ACHN (cell line): ENCODE measurements at regions not wholly inside any gene's neighbourhood (a gene's known extent, or its start where the extent isn't known, plus 50 kb on each side); places are given as distances from the start of the nearest gene placed in this dataset.
"Not testable (repeated sequence)": the region's sequence is repeated elsewhere in the genome, so short reads cannot be mapped to it uniquely, and the experiment has no call there.

Experiments used
- DNase-seq: peaks from one replicate; pipeline ENCODE4 v3.0.0-alpha.2; 2015
- in situ Hi-C: cut with HindIII; loops from 2 replicates; pipeline ENCODE4 v1.10.0; 2017; ENCODE audit warnings: low sequenced_read_pairs, low pct_ligation_motif_present, low pct_unique_long_range_greater_than_20kb

DNA sequence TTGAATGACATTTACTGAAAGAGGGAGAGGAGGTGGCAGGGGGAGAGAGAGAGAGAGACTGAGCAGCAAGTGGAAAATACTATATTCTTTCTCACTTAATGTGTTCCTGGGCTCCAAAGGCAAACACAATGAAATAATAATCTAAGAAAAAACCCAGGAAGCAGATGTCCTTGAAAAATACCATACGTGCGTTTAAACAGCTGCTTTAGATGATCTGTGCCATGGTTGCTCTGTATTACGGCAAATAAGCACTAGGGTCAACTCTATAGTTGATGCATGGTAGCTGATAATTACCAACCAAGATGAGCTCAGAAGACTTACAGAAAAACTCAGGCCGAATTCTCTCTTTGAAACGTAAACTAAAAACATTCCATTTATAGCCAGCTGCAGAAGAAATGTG is 410.3 kb upstream of the TBL1XR1 start:
- in situ Hi-C loops = no loop called here
- no peak for DNase-seq

DNA sequence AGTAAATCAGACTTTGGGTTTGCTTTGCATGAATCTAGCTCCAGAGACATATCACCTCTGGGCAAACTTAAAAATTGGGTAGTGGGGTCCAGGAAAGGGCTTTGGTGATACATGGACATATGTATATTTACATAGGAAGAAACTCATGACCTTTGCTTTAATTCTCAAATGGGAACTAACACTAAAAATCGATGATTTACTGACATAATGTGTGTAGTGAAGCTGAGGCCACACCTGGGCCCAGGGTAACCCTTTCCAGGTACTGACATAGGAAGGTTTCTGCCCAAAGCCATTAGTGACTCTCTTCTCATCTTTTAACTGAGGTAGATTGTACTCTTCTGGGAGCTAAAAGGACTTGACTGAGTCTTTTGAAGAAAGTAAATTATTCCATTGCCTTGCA is 411.2 kb upstream of the TBL1XR1 start:
- DNase-seq = no peak
- in situ Hi-C loops = no loop called here

DNA sequence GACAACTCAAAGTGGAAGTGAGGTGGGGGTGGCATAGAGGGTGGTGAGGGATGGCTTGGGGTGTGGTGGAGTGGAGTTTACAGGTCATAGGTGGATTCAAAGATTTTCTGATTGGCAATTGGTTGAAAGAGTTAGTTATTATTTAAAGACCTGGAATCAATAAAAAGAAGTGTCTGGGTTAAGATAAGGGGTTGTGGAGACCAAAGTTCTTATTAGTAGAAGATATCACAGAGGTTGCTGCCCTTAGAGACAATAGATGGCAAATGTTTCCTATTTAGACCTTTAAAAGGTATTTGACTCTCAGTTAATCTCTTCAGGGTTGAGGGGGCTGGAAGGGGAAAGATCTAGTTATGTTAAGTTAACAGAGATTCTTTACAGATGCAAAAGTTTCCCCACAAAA is 412.3 kb upstream of the TBL1XR1 start:
- in situ Hi-C loops = no loop called here
- DNase-seq = no peak

DNA sequence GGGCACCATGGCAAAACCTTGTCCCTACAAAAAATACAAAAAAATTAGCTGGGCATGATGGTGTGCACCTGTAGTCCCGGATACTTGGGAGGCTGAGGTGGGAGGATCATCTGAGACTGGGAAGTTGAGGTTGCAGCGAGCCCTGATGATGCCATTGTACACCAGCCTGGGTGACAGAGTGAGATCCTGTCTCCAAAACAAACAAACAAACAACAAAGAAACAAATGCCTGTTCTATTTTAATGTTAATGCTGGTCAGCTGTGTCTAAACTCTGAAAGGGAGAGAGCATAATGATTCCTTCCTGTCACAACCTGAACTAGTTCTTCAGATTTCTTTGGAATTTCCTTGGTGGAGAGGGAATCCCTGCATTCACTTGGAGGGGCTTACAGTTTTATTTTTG is 413.0 kb upstream of the TBL1XR1 start:
- in situ Hi-C loops = no loop called here
- no peak for DNase-seq

DNA sequence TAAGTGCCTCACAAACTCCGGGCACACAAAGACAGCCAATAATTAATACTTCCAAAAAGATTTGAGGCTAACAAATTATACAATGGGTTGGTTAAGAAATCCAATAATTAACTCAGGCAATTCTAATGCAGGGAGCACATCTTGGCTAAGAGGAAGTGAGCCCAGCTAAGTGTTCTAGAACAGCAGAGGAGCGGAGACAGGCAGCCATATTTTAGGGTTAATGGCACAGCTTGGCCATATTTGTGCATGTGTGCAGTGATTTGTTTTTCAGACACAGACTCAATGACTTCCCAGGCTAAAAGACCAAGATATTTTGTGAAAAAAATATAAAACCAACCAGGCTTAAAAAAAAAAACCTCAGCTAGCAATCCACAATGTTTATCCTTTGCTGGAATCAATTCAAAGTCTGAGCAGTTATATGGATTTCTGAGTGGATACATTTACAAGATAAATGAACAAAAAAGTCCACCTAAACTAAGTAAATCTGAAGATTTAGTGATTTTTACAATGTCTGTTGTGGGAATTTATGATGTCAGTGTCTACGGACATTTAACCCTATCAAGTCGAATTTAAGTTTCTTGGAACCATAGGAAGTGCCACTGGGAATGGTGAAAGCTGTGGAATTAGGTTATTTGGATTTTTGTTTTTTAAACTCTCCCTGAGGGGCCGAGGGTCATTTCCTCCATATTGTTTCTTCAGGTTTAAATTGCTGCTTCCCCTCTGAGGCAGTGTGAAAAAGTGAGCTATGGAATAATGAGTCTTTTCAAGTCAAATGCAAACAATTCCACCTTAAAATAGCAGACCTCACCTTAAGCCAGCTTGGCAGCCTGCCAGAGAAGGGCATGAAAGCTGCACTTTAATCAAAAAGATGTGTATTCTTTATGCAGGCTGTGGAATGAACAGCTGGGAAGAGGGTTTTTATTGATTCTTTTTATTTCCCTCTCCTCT is 413.7 kb upstream of the TBL1XR1 start:
- in situ Hi-C loops = no loop called here
- DNase-seq = no peak

DNA sequence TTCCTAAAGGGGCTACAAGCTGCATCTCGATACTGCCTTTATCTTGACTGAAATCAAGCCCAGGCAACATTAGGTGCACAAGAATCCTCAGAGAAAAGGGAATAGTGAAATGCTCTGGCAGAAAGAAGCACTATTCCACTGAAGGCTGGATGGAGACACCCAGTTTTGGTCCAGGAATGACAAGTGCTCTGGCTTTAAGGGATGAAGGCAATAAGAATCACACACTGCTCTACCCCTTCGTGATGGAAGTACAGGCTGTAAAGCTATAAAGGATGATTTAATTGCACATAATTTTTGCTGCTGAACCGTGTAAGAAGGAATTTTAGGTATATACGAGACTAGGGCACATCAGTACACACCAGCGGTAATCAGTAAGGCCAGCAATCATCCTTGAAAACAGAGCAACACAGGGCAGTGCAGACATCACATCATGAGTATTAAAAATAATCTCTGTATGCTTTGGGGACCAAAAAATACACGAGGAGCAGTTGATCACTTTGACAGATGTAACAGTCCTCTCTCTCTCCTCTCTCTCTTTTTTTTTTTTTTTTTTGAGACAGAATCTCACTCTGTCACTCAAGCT is 414.6 kb upstream of the TBL1XR1 start:
- in situ Hi-C loops = no loop called here
- no peak for DNase-seq

GRCh38 chr3:177613901-177614300 is 416.6 kb upstream of the TBL1XR1 start:
- in situ Hi-C loops = no loop called here
- no peak for DNase-seq

DNA sequence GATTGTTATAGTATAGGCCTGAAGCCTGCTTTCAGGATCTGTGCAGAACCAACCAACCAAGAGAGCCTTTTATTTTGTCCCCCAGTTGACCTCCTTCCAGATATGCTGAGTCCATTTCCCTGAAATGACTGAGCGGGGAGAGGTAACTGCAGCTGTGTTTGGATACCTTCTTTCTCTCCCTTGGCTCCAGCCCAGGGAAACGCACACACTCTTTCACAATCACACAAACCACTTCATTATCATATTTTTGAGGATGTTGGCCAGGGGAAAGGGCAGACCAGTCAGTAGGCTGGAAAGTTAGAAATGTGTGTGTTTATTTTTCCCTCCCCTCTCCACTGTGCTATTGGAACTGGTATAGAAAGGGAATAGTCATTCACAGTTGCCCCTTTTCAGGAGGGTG is 417.7 kb upstream of the TBL1XR1 start:
- in situ Hi-C loops = no loop called here

DNA sequence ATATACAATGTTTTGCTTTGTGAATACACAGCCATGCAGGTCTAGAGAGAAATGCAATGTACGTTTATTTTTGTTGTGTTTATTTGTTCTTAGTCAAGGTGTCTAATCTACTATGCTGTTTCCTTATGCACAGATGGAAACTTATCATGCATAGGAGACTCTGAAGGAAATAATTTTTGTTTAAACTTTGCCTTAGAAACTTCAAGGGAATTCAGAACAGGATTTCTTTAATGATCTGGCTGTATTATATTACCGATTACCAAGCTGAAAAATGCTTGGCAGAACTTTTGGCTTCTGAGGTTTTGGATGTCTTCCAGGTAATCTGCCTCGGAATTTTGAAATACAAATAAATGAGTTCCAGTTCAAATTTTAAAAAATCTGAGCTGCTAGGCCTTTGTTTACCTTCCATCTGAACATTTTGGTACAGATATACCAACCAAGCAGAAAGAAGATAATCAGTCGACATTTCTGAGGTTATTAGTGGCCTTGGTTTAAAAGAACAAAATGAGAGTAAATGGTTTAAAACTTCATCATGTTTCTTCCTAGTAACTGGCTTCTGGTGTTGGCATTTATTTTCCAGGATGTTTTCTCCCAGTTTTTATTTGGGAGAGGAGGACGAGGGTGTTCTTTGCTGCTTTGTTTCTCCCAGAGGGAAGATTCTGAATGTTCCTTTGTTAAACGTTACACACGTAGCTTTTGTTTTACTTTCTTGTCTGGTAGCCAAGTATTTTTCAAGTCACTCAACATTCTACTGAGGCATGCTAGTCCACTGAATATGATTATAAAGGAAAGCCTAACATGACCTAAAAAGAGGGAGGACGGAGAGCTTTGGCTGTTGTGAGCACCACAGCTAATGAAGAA is 421.8 kb upstream of the TBL1XR1 start:
- in situ Hi-C loops = no loop called here
- DNase-seq = peak; percentile 4

More for the DNA sequence above, 417.7 kb upstream of the TBL1XR1 start:
- DNase-seq = no peak

GRCh38 chr3:177620073-177620472 is 422.8 kb upstream of the TBL1XR1 start:
- in situ Hi-C loops = no loop called here
- DNase-seq = no peak

GRCh38 chr3:177622520-177622919 is 425.2 kb upstream of the TBL1XR1 start:
- DNase-seq = no peak
- in situ Hi-C loops = no loop called here

GRCh38 chr3:177622982-177623617 is 425.8 kb upstream of the TBL1XR1 start:
- in situ Hi-C loops = no loop called here
- DNase-seq = no peak

- DNase-seq = no peak
- in situ Hi-C loops = no loop called here
Measured at GRCh38 chr3:177624528-177625495, 427.5 kb upstream of the TBL1XR1 start.

DNA sequence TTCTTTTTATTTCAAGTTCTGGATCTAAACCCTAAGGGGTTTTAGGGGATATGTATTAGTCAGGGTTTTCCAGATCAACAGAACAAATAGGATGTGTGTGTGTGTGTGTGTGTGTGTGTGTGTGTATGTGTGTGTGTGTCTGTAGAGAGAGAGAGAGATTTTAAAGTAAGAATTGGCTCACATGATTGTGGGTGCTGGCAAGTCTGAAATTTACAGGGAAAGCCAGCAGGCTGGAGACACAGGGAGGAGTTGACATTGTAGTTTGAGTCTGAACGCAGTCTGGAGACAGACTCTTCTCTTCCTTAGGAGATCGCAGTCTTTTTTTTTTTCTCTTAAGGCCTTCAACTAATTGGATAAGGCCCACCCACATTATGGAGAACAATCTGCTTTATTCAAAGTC is 428.8 kb upstream of the TBL1XR1 start:
- in situ Hi-C loops = no loop called here
- DNase-seq = no peak

DNA sequence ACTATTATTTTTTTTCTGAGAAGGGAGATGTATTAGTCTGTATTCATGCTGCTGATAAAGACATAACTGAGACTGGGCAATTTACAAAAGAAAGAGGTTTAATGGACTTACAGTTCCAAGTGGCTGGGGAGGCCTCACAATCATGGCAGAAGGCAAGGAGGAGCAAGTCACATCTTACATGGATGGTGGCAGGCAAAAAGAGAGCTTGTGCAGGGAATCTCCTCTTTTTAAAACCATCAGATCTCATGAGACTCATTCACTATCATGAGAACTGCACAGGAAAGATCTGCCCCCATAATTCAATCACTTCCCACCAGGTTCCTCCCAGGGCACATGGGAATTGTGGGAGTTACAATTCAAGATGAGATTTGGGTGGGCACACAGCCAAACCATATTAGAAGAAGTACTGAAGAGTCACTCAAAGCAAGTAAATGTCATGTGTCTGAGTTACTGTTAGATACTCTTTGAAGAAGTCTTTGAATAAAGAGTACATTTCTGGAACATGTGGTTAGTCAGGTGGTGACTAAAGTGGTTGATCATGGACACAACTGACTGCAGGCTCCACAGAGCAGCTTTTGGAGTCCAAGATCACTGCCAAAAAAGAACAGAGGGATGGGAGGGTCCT is 430.9 kb upstream of the TBL1XR1 start:
- in situ Hi-C loops, DNase-seq: not testable (repeated sequence)

- no peak for DNase-seq
- in situ Hi-C loops = no loop called here
Measured at GRCh38 chr3:177629276-177629675, 432.0 kb upstream of the TBL1XR1 start.

GRCh38 chr3:177633671-177634207 is 436.5 kb upstream of the TBL1XR1 start:
- peak; percentile 13 for DNase-seq
- in situ Hi-C loops = no loop called here
